ENCODE measurements at regions not wholly inside any gene's neighbourhood (a gene's known extent, or its start where the extent isn't known, plus 50 kb on each side); places are given as distances from the start of the nearest gene placed in this dataset.

DNA sequence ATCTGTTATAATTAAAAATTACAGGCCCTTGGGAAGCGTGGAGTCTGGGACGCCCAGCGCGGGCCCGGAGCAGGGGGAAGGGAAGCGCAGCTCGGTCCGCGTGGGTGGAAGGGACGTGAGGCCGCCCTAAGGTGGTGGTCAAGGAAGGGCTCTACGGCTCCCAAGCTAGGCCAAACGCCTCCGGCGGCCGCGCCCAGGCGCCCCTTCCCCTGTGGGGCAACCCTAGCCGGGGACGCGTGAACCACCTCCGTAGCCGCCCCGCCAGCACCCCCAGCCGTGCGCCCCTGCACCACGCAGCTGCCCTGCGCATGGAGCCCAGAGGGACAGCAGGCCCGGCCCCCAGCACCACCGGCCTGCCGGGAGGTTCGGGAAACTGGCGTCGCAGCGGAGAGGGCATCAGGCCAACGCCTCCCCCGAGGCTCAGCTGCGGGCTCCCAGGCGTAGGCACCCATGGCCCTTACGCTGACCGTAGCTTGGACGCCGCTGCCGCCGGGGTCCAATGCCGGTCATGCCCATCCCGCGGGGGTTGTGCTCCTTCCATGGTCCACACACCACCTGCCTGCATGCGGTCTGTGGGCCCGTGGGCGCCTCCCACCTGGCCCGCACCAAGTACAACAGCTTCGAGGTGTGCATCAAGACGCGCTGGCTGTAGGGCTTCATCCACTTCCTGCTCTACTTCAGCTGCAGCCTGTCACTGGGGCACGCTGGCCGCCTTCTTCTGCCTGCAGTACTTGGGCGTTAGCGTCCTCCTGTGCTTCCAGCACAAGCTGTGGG lies 166.7 kb downstream of the SEPTIN7 start:
- Histone ChIP-seq H3K9me3 (no peaks in the 10 kb centered on the region), H3K4me3 (no peak overlapping the region), H3K27ac (no peak overlapping the region), H3K36me3 (no peaks in the 10 kb centered on the region), H3K27me3 (replicated peaks in 1 of 7) (peaks cover 0 to 36% (median 11%) of the 10 kb centered on the region in 7 donors), H3K4me1 (peaks cover 0 to 6% (median 2%) of the 10 kb centered on the region in 6 donors)
- 53 to 74% (median 63%) methylated on average over 28 to 59 of the region's 59 CpGs for WGBS, 5 donors
- no peak for DNase-seq
- intact Hi-C loops (cut with DNase I; ENCODE audit: low total_unique reads), result no loop called here
- TF ChIP-seq, protein P1, sequence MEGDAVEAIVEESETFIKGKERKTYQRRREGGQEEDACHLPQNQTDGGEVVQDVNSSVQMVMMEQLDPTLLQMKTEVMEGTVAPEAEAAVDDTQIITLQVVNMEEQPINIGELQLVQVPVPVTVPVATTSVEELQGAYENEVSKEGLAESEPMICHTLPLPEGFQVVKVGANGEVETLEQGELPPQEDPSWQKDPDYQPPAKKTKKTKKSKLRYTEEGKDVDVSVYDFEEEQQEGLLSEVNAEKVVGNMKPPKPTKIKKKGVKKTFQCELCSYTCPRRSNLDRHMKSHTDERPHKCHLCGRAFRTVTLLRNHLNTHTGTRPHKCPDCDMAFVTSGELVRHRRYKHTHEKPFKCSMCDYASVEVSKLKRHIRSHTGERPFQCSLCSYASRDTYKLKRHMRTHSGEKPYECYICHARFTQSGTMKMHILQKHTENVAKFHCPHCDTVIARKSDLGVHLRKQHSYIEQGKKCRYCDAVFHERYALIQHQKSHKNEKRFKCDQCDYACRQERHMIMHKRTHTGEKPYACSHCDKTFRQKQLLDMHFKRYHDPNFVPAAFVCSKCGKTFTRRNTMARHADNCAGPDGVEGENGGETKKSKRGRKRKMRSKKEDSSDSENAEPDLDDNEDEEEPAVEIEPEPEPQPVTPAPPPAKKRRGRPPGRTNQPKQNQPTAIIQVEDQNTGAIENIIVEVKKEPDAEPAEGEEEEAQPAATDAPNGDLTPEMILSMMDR (IDR thresholded peaks at IDR 0.05 in 8 of 11, conservative IDR thresholded peaks at IDR 0.05 in 3 of 11), result no peak
- TF ChIP-seq POLR2AphosphoS5 (IDR thresholded peaks at IDR 0.05) (no peak), POLR2A (IDR thresholded peaks at IDR 0.05) (no peak)

DNA sequence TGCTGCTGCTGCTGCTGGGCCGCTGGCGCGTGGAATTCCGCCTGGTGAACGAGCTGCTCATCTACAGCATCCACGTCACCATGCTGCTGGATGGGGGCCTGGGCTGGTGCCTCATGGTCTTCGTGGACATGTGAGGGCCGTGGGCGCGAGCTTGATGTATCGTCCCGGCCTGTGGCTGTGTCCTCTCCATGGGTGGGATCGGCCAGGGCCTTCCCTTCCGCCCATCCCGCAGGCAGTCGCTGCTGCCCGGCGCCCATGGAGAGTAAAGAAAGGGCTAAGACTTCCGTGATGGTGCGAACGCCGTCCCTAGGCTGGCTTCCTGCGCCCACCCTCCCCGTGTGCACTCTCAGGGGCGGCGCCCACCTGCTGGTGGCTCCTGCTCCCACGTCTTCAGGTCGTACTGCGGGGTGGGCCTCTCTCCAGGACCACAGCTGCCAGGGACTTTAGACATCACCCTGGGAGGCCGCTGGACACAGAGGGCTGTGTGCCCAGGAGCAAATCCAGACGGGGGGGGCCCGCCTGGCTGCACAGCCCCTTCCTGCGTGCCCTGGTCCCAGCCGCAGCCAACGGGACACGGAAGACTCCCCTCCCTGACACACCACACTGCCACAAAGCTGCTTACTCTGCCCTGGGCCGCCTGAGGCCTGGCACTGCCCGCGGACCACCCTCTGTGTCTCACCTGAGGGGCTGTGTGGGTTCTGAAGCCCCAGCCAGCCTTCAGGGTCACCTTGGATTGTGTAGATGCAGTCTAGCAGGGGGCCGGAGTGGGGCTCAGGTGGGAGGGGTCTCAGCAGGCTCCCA lies 167.5 kb downstream of the SEPTIN7 start:
- no peaks in the 10 kb centered on the region for H3K9me3 ChIP-seq
- H3K4me3 ChIP-seq, result no peak overlapping the region
- TF ChIP-seq, protein P1 (IDR thresholded peaks at IDR 0.05 in 8 of 11, conservative IDR thresholded peaks at IDR 0.05 in 3 of 11), result no peak
- TF ChIP-seq POLR2A (IDR thresholded peaks at IDR 0.05) (no peak), POLR2AphosphoS5 (IDR thresholded peaks at IDR 0.05) (no peak)
- 87 to 96% (median 95%) methylated on average over 12 to 40 of the region's 40 CpGs for WGBS, 5 donors
- H3K4me1 ChIP-seq, result peaks cover 0 to 6% (median 2%) of the 10 kb centered on the region in 6 donors
- DNase-seq, result no peak
- H3K27ac ChIP-seq, result no peak overlapping the region
- peaks cover 0 to 36% (median 11%) of the 10 kb centered on the region in 7 donors for H3K27me3 ChIP-seq (replicated peaks in 1 of 7)
- H3K36me3 ChIP-seq, result no peaks in the 10 kb centered on the region
- intact Hi-C loops (cut with DNase I; ENCODE audit: low total_unique reads), result no loop called here

DNA sequence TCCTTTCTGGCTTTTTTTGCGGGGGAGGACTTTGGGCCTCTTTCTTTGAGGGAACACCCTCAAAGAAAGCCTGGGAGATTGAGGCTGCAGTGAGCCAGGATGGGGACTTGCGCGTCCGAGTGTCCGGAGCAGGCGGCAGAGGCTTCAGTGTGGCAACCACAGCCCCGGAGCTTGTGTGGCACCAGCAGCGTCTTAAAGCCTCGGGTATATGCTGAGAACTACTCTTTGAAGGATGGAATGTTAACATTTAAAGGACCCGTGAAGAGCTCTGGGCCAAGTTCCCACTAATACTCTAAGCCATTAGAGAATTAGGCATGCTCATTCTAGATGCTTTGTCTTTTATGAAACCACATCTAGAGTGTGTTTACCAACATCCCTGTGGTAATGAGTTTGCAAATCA lies 168.2 kb downstream of the SEPTIN7 start:
- no peak for TF ChIP-seq POLR2AphosphoS5 (IDR thresholded peaks at IDR 0.05)
- TF ChIP-seq POLR2A (IDR thresholded peaks at IDR 0.05), result no peak
- TF ChIP-seq, protein P1 (IDR thresholded peaks at IDR 0.05 in 8 of 11, conservative IDR thresholded peaks at IDR 0.05 in 3 of 11), result no peak
- no peak for DNase-seq
- H3K4me3 ChIP-seq, result no peak overlapping the region
- 78 to 88% (median 85%) methylated on average over 9 to 10 of the region's 10 CpGs for WGBS, 5 donors
- peaks cover 0 to 6% (median 2%) of the 10 kb centered on the region in 6 donors for H3K4me1 ChIP-seq
- H3K27me3 ChIP-seq (replicated peaks in 1 of 7), result peaks cover 0 to 36% (median 11%) of the 10 kb centered on the region in 7 donors
- no peaks in the 10 kb centered on the region for H3K36me3 ChIP-seq
- intact Hi-C loops (cut with DNase I; ENCODE audit: low total_unique reads), result no loop called here
- H3K9me3 ChIP-seq, result no peaks in the 10 kb centered on the region
- H3K27ac ChIP-seq, result no peak overlapping the region

DNA sequence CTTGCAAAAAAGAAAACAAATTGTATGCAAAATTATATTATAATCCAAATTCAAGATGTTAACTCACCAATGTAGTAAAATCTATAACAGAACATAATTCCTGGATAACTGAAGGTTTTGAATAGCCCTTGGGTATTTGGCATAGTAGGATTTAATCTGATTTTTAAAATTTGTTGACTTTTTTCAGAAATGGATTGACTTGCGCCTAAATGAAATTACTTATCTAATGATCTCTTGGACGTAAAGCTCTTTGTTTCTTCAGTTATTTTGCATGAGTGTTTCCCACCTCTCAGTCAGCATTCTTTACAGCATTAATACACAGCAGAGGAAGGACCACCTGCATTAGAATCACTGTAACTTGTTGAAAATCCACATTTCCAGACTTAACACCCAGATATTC lies 169.6 kb downstream of the SEPTIN7 start:
- Histone ChIP-seq H3K27me3 (replicated peaks in 1 of 7) (peaks cover 0 to 36% (median 14%) of the 10 kb centered on the region in 7 donors), H3K36me3 (no peaks in the 10 kb centered on the region), H3K4me1 (peaks cover 0 to 6% (median 2%) of the 10 kb centered on the region in 6 donors), H3K4me3 (no peak overlapping the region), H3K9me3 (no peaks in the 10 kb centered on the region), H3K27ac (no peak overlapping the region)
- WGBS, 5 donors, result 92 to 99% (median 95%) methylated on average over 2 of the region's 2 CpGs
- TF ChIP-seq, protein P1 (IDR thresholded peaks at IDR 0.05 in 8 of 11, conservative IDR thresholded peaks at IDR 0.05 in 3 of 11), result no peak
- TF ChIP-seq POLR2A (IDR thresholded peaks at IDR 0.05) (no peak), POLR2AphosphoS5 (IDR thresholded peaks at IDR 0.05) (no peak)
- intact Hi-C loops (cut with DNase I; ENCODE audit: low total_unique reads), result no loop called here
- no peak for DNase-seq

Data from spleen (tissue), 11 donors.